SU-DHL-6 (cell line): ENCODE measurements at regions not wholly inside any gene's neighbourhood (a gene's known extent, or its start where the extent isn't known, plus 50 kb on each side); places are given as distances from the start of the nearest gene placed in this dataset.

ENCODE experiments used
- EZH2phosphoT487 ChIP-seq: fragments of 200-600 bp; sonication (generic), shearing (Covaris generic); conservative IDR thresholded peaks from 2 replicates; pipeline ENCODE4 v1.6.1; 2018; ENCODE audit warnings: mild to moderate bottlenecking, antibody characterized with exemption, low read length, moderate library complexity, mixed read lengths
- TF ChIP-seq, protein P1 (sequence below): fragments of 200-600 bp; sonication (generic); IDR thresholded peaks from one replicate; pipeline ENCODE4 v1.5.1; 2017; ENCODE audit warnings: antibody characterized with exemption, mild to moderate bottlenecking, low read length, moderate library complexity; ENCODE audit not compliant: insufficient read depth, poor library complexity, severe bottlenecking

DNA sequence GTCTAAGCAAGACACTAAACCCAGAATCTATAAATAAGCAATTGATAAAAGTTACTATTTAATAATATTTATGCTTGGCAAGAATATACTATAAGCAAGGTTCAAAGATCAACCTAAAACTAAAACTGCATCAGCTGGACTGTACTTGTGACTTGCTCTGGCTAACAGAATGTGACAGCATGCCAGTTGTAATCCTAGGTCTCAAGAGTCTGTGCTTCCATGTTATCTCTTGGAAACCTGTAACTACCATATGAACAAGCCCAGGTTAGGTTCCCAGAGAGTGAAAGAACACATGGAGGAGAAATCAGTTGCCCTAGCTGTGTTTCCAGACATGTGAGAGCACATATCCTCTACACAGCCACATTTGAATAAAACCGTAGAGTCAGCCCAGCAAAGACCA, 297.4 kb downstream of the CDH2 start:
- TF ChIP-seq, protein P1, sequence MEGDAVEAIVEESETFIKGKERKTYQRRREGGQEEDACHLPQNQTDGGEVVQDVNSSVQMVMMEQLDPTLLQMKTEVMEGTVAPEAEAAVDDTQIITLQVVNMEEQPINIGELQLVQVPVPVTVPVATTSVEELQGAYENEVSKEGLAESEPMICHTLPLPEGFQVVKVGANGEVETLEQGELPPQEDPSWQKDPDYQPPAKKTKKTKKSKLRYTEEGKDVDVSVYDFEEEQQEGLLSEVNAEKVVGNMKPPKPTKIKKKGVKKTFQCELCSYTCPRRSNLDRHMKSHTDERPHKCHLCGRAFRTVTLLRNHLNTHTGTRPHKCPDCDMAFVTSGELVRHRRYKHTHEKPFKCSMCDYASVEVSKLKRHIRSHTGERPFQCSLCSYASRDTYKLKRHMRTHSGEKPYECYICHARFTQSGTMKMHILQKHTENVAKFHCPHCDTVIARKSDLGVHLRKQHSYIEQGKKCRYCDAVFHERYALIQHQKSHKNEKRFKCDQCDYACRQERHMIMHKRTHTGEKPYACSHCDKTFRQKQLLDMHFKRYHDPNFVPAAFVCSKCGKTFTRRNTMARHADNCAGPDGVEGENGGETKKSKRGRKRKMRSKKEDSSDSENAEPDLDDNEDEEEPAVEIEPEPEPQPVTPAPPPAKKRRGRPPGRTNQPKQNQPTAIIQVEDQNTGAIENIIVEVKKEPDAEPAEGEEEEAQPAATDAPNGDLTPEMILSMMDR = no peak
- TF ChIP-seq EZH2phosphoT487 = no peak
